PC-9 (cell line): ENCODE measurements at regions not wholly inside any gene's neighbourhood (a gene's known extent, or its start where the extent isn't known, plus 50 kb on each side); places are given as distances from the start of the nearest gene placed in this dataset.

Experiments
- BruUV-seq: library from RNA; stranded (reverse); fragments of 400-500 nt; replicated peaks from 2 replicates; lab custom pipeline; 2021; lab: Mats Ljungman, UMichigan
- CTCF ChIA-PET: fragments of 300-600 bp; sonication (Branson Sonifier 250); formaldehyde crosslinking; loops from one replicate; lab custom pipeline; 2022; ENCODE audit warnings: antibody characterized with exemption; lab: Charles Lee
- POLR2A ChIA-PET: fragments of 300-600 bp; sonication (Branson Sonifier 250); formaldehyde crosslinking; loops from one replicate; lab custom pipeline; 2022; ENCODE audit warnings: antibody characterized with exemption; ENCODE audit not compliant: unreplicated experiment; lab: Charles Lee
- DNase-seq, 2 experiments: peaks; one replicate each; pipeline versions ENCODE4 v3.0.0 to v3.0.0-alpha.2; 2015 to 2022; ENCODE audit warnings: mixed read lengths in 1 of 2
- H2AFZ ChIP-seq: fragments of 200-600 bp; sonication (generic); 2 replicates; pipeline ENCODE4 v1.8.1; 2017; ENCODE audit warnings: antibody characterized with exemption
- H3F3A ChIP-seq: fragments of 200-600 bp; sonication (generic); 2 replicates; pipeline ENCODE4 v1.8.1; 2017; ENCODE audit warnings: antibody characterized with exemption, mild to moderate bottlenecking, low read depth; ENCODE audit not compliant: insufficient read depth
- H3K27ac ChIP-seq: fragments of 200-600 bp; sonication (generic); 2 replicates; pipeline ENCODE4 v1.6.1; 2016; ENCODE audit warnings: mixed run types
- H3K27me3 ChIP-seq: fragments of 200-600 bp; sonication (generic); 2 replicates; pipeline ENCODE4 v1.6.1; 2016; ENCODE audit warnings: low read depth, mixed run types; ENCODE audit not compliant: insufficient read depth
- H3K36me3 ChIP-seq: fragments of 200-600 bp; sonication (generic); 2 replicates; pipeline ENCODE4 v1.6.1; 2016; ENCODE audit warnings: low read depth, mixed run types
- H3K4me1 ChIP-seq: fragments of 200-600 bp; sonication (generic); replicated peaks from 2 replicates; pipeline ENCODE4 v1.6.1; 2016; ENCODE audit warnings: mixed run types; ENCODE audit not compliant: insufficient read depth
- H3K4me2 ChIP-seq: fragments of 200-600 bp; sonication (generic); 2 replicates; pipeline ENCODE4 v1.6.1; 2017; ENCODE audit warnings: mixed run types
- H3K4me3 ChIP-seq: fragments of 200-600 bp; sonication (generic); 2 replicates; pipeline ENCODE4 v1.6.1; 2016; ENCODE audit warnings: mixed run types
- H3K79me2 ChIP-seq: fragments of 200-600 bp; sonication (generic); 2 replicates; pipeline ENCODE4 v1.6.1; 2017; ENCODE audit warnings: low read depth, mixed run types
- H3K9me2 ChIP-seq: fragments of 200-600 bp; sonication (generic); 2 replicates; pipeline ENCODE4 v1.8.1; 2017; ENCODE audit warnings: mild to moderate bottlenecking; ENCODE audit not compliant: insufficient read depth
- H3K9me3 ChIP-seq: fragments of 200-600 bp; sonication (generic); 2 replicates; pipeline ENCODE4 v1.8.1; 2016; ENCODE audit warnings: low read depth; ENCODE audit not compliant: insufficient read depth
- H4K20me1 ChIP-seq: fragments of 200-600 bp; sonication (generic); 2 replicates; pipeline ENCODE4 v1.8.1; 2017; ENCODE audit not compliant: insufficient read depth
- EZH2 ChIP-seq: fragments of 200-600 bp; sonication (generic); IDR thresholded peaks from 2 replicates; pipeline ENCODE4 v1.8.0; 2017; ENCODE audit warnings: antibody characterized with exemption, low read depth
- intact Hi-C: fragments of 100-400 bp; cut with micrococcal nuclease; formaldehyde crosslinking; loops from one replicate; pipeline ENCODE4 v1.10.0; 2022; ENCODE audit not compliant: unreplicated experiment
- TF ChIP-seq, protein P1 (sequence below): fragments of 200-600 bp; sonication (generic); conservative IDR thresholded peaks from 2 replicates; pipeline ENCODE4 v1.6.1; 2017; ENCODE audit warnings: mixed run types, antibody characterized with exemption, mild to moderate bottlenecking, moderate library complexity

DNA sequence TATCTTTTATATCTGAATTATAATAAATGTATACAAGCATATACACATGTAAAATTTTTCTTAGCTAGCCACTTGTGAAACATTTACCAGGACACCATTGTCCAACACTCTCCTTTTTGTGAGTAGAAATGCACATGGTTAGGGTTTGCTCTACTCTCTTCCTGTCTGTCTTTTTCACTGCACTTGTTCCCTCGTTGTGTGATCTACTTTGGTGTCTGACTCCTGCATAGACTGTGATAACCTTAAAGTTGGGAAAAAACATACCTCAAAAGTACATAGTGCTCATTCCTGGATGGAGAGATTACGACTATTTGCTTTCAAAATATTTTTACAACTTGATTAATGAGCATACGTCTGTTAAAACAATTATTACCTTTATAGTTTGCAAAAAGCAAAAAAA is 294.1 kb upstream of the FLRT2 start:
- H3K36me3 ChIP-seq: no peaks in the 10 kb centered on the region
- intact Hi-C loops: loop anchor here (2.0 kb wide), 1 partner anchor 13 kb away; no protein-coding TSS in a partner anchor
- no peaks in the 10 kb centered on the region for H4K20me1 ChIP-seq
- no peak overlapping the region for H2AFZ ChIP-seq
- H3K4me2 ChIP-seq: no peak overlapping the region
- no TSS peak for BruUV-seq
- H3K9me3 ChIP-seq: no peaks in the 10 kb centered on the region
- H3K27me3 ChIP-seq: no peaks in the 10 kb centered on the region
- no peaks in the 10 kb centered on the region for H3F3A ChIP-seq
- no peaks in the 10 kb centered on the region for H3K9me2 ChIP-seq
- no peak overlapping the region for H3K4me3 ChIP-seq
- ChIA-PET CTCF (no interaction called here), POLR2A (no interaction called here)
- no peak for TF ChIP-seq EZH2
- TF ChIP-seq, protein P1, sequence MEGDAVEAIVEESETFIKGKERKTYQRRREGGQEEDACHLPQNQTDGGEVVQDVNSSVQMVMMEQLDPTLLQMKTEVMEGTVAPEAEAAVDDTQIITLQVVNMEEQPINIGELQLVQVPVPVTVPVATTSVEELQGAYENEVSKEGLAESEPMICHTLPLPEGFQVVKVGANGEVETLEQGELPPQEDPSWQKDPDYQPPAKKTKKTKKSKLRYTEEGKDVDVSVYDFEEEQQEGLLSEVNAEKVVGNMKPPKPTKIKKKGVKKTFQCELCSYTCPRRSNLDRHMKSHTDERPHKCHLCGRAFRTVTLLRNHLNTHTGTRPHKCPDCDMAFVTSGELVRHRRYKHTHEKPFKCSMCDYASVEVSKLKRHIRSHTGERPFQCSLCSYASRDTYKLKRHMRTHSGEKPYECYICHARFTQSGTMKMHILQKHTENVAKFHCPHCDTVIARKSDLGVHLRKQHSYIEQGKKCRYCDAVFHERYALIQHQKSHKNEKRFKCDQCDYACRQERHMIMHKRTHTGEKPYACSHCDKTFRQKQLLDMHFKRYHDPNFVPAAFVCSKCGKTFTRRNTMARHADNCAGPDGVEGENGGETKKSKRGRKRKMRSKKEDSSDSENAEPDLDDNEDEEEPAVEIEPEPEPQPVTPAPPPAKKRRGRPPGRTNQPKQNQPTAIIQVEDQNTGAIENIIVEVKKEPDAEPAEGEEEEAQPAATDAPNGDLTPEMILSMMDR: no peak
- DNase-seq: no peak
- H3K79me2 ChIP-seq: no peaks in the 10 kb centered on the region
- H3K27ac ChIP-seq: no peak overlapping the region
- H3K4me1 ChIP-seq: peaks cover 7% of the 10 kb centered on the region; the same call in 1 of the 2 replicates

GRCh38 chr14:85236296-85236695 is 293.6 kb upstream of the FLRT2 start:
- CTCF ChIA-PET: no interaction called here

GRCh38 chr14:85239791-85240190 is 290.2 kb upstream of the FLRT2 start:
- H3K27ac ChIP-seq: no peak overlapping the region
- no peaks in the 10 kb centered on the region for H3K79me2 ChIP-seq
- ChIA-PET CTCF (no interaction called here), POLR2A (no interaction called here)
- no peaks in the 10 kb centered on the region for H3F3A ChIP-seq
- H4K20me1 ChIP-seq: no peaks in the 10 kb centered on the region
- intact Hi-C loops: no loop called here
- H3K9me3 ChIP-seq: no peaks in the 10 kb centered on the region
- no TSS peak for BruUV-seq
- 0 out of 2 replicates have a peak, but pooled peaks cover 2% of the 10 kb centered on the region for H3K4me1 ChIP-seq
- H2AFZ ChIP-seq: no peak overlapping the region
- H3K4me2 ChIP-seq: no peak overlapping the region
- TF ChIP-seq EZH2: no peak
- TF ChIP-seq, protein P1: no peak
- no peaks in the 10 kb centered on the region for H3K27me3 ChIP-seq
- peak in 1 of 2 experiments; percentile 5 for DNase-seq
- no peaks in the 10 kb centered on the region for H3K36me3 ChIP-seq
- H3K4me3 ChIP-seq: no peak overlapping the region
- H3K9me2 ChIP-seq: no peaks in the 10 kb centered on the region

More at GRCh38 chr14:85236296-85236695, 293.6 kb upstream of the FLRT2 start:
- H3K4me3 ChIP-seq: no peak overlapping the region
- no peaks in the 10 kb centered on the region for H3K9me2 ChIP-seq
- H3K79me2 ChIP-seq: no peaks in the 10 kb centered on the region
- no peaks in the 10 kb centered on the region for H3F3A ChIP-seq
- no peak overlapping the region for H2AFZ ChIP-seq
- no peak for DNase-seq
- no peak overlapping the region for H3K27ac ChIP-seq
- TF ChIP-seq, protein P1: no peak
- no peak for TF ChIP-seq EZH2
- H3K36me3 ChIP-seq: no peaks in the 10 kb centered on the region
- H3K4me2 ChIP-seq: no peak overlapping the region
- peaks cover 7% of the 10 kb centered on the region; the same call in 1 of the 2 replicates for H3K4me1 ChIP-seq
- no peaks in the 10 kb centered on the region for H3K27me3 ChIP-seq
- POLR2A ChIA-PET: no interaction called here
- no peaks in the 10 kb centered on the region for H3K9me3 ChIP-seq
- no TSS peak for BruUV-seq
- no peaks in the 10 kb centered on the region for H4K20me1 ChIP-seq
- intact Hi-C loops: no loop called here
